ENCODE measurements at regions not wholly inside any gene's neighbourhood (a gene's known extent, or its start where the extent isn't known, plus 50 kb on each side); places are given as distances from the start of the nearest gene placed in this dataset.
"Not testable (repeated sequence)": the region's sequence is repeated elsewhere in the genome, so short reads cannot be mapped to it uniquely, and the experiment has no call there.

- TF ChIP-seq CTCF (IDR thresholded peaks at IDR 0.05; ENCODE audit: poor library complexity); EZH2 (IDR thresholded peaks at IDR 0.05; ENCODE audit: borderline replicate concordance); EZH2phosphoT487 (IDR thresholded peaks at IDR 0.05; ENCODE audit: low read depth, severe bottlenecking, unreplicated experiment): not testable (repeated sequence)
Observed at GRCh38 chr5:26485146-26485860, 553.1 kb downstream of the CDH9 start.

All from hepatocyte (in vitro differentiated cells).